Activated CD4-positive, alpha-beta T cell treated with anti-CD3 and anti-CD28 coated beads for 36 hours (primary cell): ENCODE measurements at regions not wholly inside any gene's neighbourhood (a gene's known extent, or its start where the extent isn't known, plus 50 kb on each side); places are given as distances from the start of the nearest gene placed in this dataset.
"Not testable (repeated sequence)": the region's sequence is repeated elsewhere in the genome, so short reads cannot be mapped to it uniquely, and the experiment has no call there.

Experiments used
- ATAC-seq: fragments of 200-7000 bp; cut with Tn5 transposase; one replicate; pipeline ENCODE4 v1.10.0; 2021; ENCODE audit warnings: mild to moderate bottlenecking, moderate library complexity
- CTCF ChIA-PET: fragments of 350-600 bp; sonication (Branson Sonifier 250); formaldehyde crosslinking; loops from one replicate; lab custom pipeline; 2021; ENCODE audit warnings: antibody characterized with exemption; lab: Charles Lee
- POLR2A ChIA-PET: fragments of 350-600 bp; sonication (Branson Sonifier 250); formaldehyde crosslinking; loops from one replicate; lab custom pipeline; 2021; ENCODE audit warnings: antibody characterized with exemption, inconsistent platforms; lab: Charles Lee
- DNase-seq: peaks from one replicate; pipeline ENCODE4 v3.0.0-alpha.2; 2020
- H3K27ac Mint-ChIP-seq: one replicate; pipeline ENCODE4 v1.8.0; 2021; ENCODE audit warnings: mixed read lengths
- H3K27me3 Mint-ChIP-seq: one replicate; pipeline ENCODE4 v1.8.0; 2021; ENCODE audit warnings: mixed read lengths
- H3K36me3 Mint-ChIP-seq: one replicate; pipeline ENCODE4 v1.8.0; 2021; ENCODE audit warnings: low read depth, mixed read lengths
- H3K4me1 Mint-ChIP-seq: one replicate; pipeline ENCODE4 v1.8.0; 2021; ENCODE audit warnings: mixed read lengths
- H3K4me3 Mint-ChIP-seq: one replicate; pipeline ENCODE4 v1.8.0; 2021; ENCODE audit warnings: mild to moderate bottlenecking, moderate library complexity, mixed read lengths
- H3K9me3 Mint-ChIP-seq: one replicate; pipeline ENCODE4 v1.8.0; 2021; ENCODE audit warnings: low read depth, mixed read lengths
- intact Hi-C, 2 experiments: fragments of 100-400 bp; cut with DNase I in 1 of 2; cut with micrococcal nuclease in 1 of 2; formaldehyde crosslinking; loops; one replicate each; pipeline versions ENCODE4 v1.14.2 to v1.15.1; 2022 to 2024; cut with DNase I, micrococcal nuclease

GRCh38 chr4:160386846-160387245 lies 1284.0 kb downstream of the RAPGEF2 start:
- Mint-ChIP-seq H3K9me3 (peaks cover 11% of the 10 kb centered on the region), H3K27me3 (no peaks in the 10 kb centered on the region), H3K4me1 (no peaks in the 10 kb centered on the region), H3K4me3 (no peak overlapping the region), H3K27ac (no peak overlapping the region), H3K36me3 (no peaks in the 10 kb centered on the region)
- intact Hi-C loops = no loop called here
- CTCF ChIA-PET = no interaction called here
- no peak for ATAC-seq
- POLR2A ChIA-PET = no interaction called here
- DNase-seq = no peak

- POLR2A ChIA-PET = no interaction called here
- no peaks in the 10 kb centered on the region for H3K27me3 Mint-ChIP-seq
- DNase-seq (no peak), ATAC-seq (no peak)
- no peak overlapping the region for H3K27ac Mint-ChIP-seq
- peaks cover 14% of the 10 kb centered on the region for H3K9me3 Mint-ChIP-seq
- intact Hi-C loops = no loop called here
- no peaks in the 10 kb centered on the region for H3K4me1 Mint-ChIP-seq
- no peak overlapping the region for H3K4me3 Mint-ChIP-seq
- CTCF ChIA-PET = no interaction called here
- H3K36me3 Mint-ChIP-seq = no peaks in the 10 kb centered on the region
These were observed 1296.9 kb downstream of the RAPGEF2 start for GRCh38 chr4:160399826-160400225.

- Mint-ChIP-seq H3K4me3 (no peak overlapping the region), H3K27ac (no peak overlapping the region), H3K9me3 (peaks cover 5% of the 10 kb centered on the region), H3K27me3 (no peaks in the 10 kb centered on the region), H3K36me3 (no peaks in the 10 kb centered on the region), H3K4me1 (no peaks in the 10 kb centered on the region)
- ATAC-seq (no peak), DNase-seq (no peak)
- POLR2A ChIA-PET = no interaction called here
- CTCF ChIA-PET = no interaction called here
- intact Hi-C loops = no loop called here
These were observed 1300.2 kb downstream of the RAPGEF2 start for GRCh38 chr4:160403081-160403480.

GRCh38 chr4:160406263-160406825 lies 1303.5 kb downstream of the RAPGEF2 start:
- Mint-ChIP-seq H3K27ac (no peak overlapping the region), H3K9me3 (no peaks in the 10 kb centered on the region), H3K4me1 (no peaks in the 10 kb centered on the region), H3K27me3 (no peaks in the 10 kb centered on the region), H3K36me3 (no peaks in the 10 kb centered on the region), H3K4me3 (no peak overlapping the region)
- intact Hi-C loops = no loop called here
- CTCF ChIA-PET = interaction anchor here (0.6 kb wide), 1 partner anchor 370 kb away, joined by 3 read pairs; no protein-coding TSS in a partner anchor
- POLR2A ChIA-PET = no interaction called here
- no peak for DNase-seq
- ATAC-seq = no peak

GRCh38 chr4:160414496-160414895 lies 1311.6 kb downstream of the RAPGEF2 start:
- Mint-ChIP-seq H3K4me1 (no peaks in the 10 kb centered on the region), H3K4me3 (no peak overlapping the region), H3K27ac (no peak overlapping the region), H3K27me3 (no peaks in the 10 kb centered on the region), H3K36me3 (no peaks in the 10 kb centered on the region), H3K9me3 (peaks cover 3% of the 10 kb centered on the region)
- intact Hi-C loops = no loop called here
- DNase-seq (no peak), ATAC-seq (no peak)
- ChIA-PET POLR2A (no interaction called here), CTCF (no interaction called here)

GRCh38 chr4:160423879-160424451 lies 1321.1 kb downstream of the RAPGEF2 start:
- DNase-seq = no peak
- Mint-ChIP-seq H3K9me3 (peaks cover 5% of the 10 kb centered on the region), H3K4me1 (peaks cover 2% of the 10 kb centered on the region), H3K27me3 (no peaks in the 10 kb centered on the region), H3K36me3 (no peaks in the 10 kb centered on the region), H3K27ac (no peak overlapping the region), H3K4me3 (no peak overlapping the region)
- no peak for ATAC-seq
- intact Hi-C loops = no loop called here
- POLR2A ChIA-PET = no interaction called here
- CTCF ChIA-PET = no interaction called here

- H3K4me3 Mint-ChIP-seq = no peak overlapping the region
- no peak overlapping the region for H3K27ac Mint-ChIP-seq
- intact Hi-C loops = no loop called here
- ATAC-seq = no peak
- CTCF ChIA-PET = no interaction called here
- peaks cover 2% of the 10 kb centered on the region for H3K4me1 Mint-ChIP-seq
- POLR2A ChIA-PET = no interaction called here
- no peaks in the 10 kb centered on the region for H3K27me3 Mint-ChIP-seq
- peaks cover 13% of the 10 kb centered on the region for H3K9me3 Mint-ChIP-seq
- H3K36me3 Mint-ChIP-seq = no peaks in the 10 kb centered on the region
- DNase-seq = no peak
These were observed 1323.4 kb downstream of the RAPGEF2 start for GRCh38 chr4:160426233-160426632.

- H3K27me3 Mint-ChIP-seq = no peaks in the 10 kb centered on the region
- H3K4me3 Mint-ChIP-seq = no peak overlapping the region
- CTCF ChIA-PET = no interaction called here
- DNase-seq (no peak), ATAC-seq (no peak)
- peaks cover 6% of the 10 kb centered on the region for H3K9me3 Mint-ChIP-seq
- POLR2A ChIA-PET = no interaction called here
- H3K27ac Mint-ChIP-seq = no peak overlapping the region
- no peaks in the 10 kb centered on the region for H3K36me3 Mint-ChIP-seq
- no peaks in the 10 kb centered on the region for H3K4me1 Mint-ChIP-seq
- intact Hi-C loops = no loop called here
These were observed 1348.0 kb downstream of the RAPGEF2 start for GRCh38 chr4:160450876-160451275.

GRCh38 chr4:160481696-160482690 lies 1379.1 kb downstream of the RAPGEF2 start:
- H3K4me1 Mint-ChIP-seq, CTCF ChIA-PET, POLR2A ChIA-PET: not testable (repeated sequence)

GRCh38 chr4:160485071-160485687 lies 1382.3 kb downstream of the RAPGEF2 start:
- no peak for DNase-seq
- ChIA-PET POLR2A (no interaction called here), CTCF (no interaction called here)
- H3K4me1 Mint-ChIP-seq = no peaks in the 10 kb centered on the region
- H3K9me3 Mint-ChIP-seq = peaks cover 28% of the 10 kb centered on the region
- no peak overlapping the region for H3K4me3 Mint-ChIP-seq
- no peaks in the 10 kb centered on the region for H3K27me3 Mint-ChIP-seq
- no peak overlapping the region for H3K27ac Mint-ChIP-seq
- intact Hi-C loops = no loop called here
- no peaks in the 10 kb centered on the region for H3K36me3 Mint-ChIP-seq
- no peak for ATAC-seq

More at GRCh38 chr4:160481696-160482690, 1379.1 kb downstream of the RAPGEF2 start:
- H3K27ac Mint-ChIP-seq, H3K27me3 Mint-ChIP-seq, intact Hi-C loops, DNase-seq, H3K36me3 Mint-ChIP-seq, H3K4me3 Mint-ChIP-seq, ATAC-seq: not testable (repeated sequence)
- peaks cover 20% of the 10 kb centered on the region for H3K9me3 Mint-ChIP-seq

- ChIA-PET CTCF (interaction anchor here (1.1 kb wide), 1 partner anchor 919 kb away, joined by 3 read pairs; no protein-coding TSS in a partner anchor), POLR2A (no interaction called here)
- H3K27ac Mint-ChIP-seq = no peak overlapping the region
- peaks cover 29% of the 10 kb centered on the region for H3K9me3 Mint-ChIP-seq
- no peaks in the 10 kb centered on the region for H3K27me3 Mint-ChIP-seq
- no peak for DNase-seq
- ATAC-seq = no peak
- H3K36me3 Mint-ChIP-seq = no peaks in the 10 kb centered on the region
- H3K4me3 Mint-ChIP-seq = no peak overlapping the region
- H3K4me1 Mint-ChIP-seq = no peaks in the 10 kb centered on the region
- intact Hi-C loops = no loop called here
These were observed 1389.3 kb downstream of the RAPGEF2 start for GRCh38 chr4:160492181-160492580.
